Stimulated activated CD4-positive, alpha-beta T cell treated with anti-CD3 and anti-CD28 coated beads, TNF-alpha, amount 100 ng/mL, for 48 hours (primary cell): ENCODE measurements at regions not wholly inside any gene's neighbourhood (a gene's known extent, or its start where the extent isn't known, plus 50 kb on each side); places are given as distances from the start of the nearest gene placed in this dataset.
"Not testable (repeated sequence)": the region's sequence is repeated elsewhere in the genome, so short reads cannot be mapped to it uniquely, and the experiment has no call there.

Experiments used
- DNase-seq, 3 donors: peaks; one replicate each; pipeline ENCODE4 v3.0.0-alpha.2; 2020; ENCODE audit warnings: low read depth in 3 of 3

DNA sequence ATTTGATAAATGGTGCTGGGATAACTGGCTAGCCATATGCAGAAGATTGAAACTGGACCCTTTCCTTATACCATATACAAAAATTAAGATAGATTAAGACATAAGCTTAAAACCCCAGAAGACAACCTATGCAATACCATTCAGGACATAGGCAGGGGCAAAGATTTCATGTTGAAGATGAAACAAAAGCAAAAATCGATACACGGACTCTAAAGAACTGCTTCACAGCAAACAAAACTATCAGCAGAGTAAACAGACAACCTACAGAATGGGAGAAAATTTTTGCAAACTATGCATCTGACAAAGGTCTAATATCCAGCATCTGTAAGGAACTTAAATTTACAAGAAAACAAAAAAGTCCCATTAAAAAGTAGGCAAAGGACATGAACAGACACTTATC is 255.9 kb downstream of the TINAG start:
- DNase-seq: not testable (repeated sequence)

DNA sequence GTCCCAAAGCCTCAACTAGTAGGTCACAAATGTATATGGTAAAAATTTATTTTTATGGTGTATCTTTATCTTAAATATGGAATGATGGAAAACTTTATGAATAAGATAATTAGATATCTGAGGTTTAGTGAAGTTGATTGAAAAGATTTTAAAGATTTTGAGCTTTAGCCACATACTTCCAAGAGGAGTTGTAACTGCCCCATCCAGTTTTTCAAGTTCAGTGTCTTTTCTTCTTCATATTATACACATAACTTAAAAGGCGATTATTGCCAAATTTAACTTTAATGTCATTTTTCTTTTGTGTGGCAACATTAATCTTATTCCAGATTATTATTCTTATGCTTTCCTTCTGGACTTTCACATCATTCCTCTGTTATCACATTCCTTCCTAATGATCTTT is 266.4 kb downstream of the TINAG start:
- no peak for DNase-seq

DNA sequence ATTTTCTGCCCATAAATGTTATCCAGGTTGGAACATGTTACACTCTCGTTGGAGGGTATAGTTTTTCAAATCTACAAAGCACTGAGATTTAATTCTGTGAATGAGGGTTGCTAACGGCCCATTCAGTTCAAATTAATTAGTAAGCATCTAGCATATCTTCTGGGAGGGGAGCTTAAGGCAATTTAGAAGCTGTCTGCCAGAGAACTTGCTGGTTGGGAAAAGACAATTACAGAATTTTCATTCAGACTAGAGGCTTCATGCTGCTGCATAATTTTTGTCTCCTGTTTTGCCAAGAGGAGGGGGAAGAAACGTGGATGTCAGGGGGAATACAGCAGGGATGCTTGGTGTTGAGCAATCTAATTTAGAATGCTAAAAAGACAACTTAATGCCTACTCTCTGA is 268.3 kb upstream of the FAM83B start:
- no peak for DNase-seq

DNA sequence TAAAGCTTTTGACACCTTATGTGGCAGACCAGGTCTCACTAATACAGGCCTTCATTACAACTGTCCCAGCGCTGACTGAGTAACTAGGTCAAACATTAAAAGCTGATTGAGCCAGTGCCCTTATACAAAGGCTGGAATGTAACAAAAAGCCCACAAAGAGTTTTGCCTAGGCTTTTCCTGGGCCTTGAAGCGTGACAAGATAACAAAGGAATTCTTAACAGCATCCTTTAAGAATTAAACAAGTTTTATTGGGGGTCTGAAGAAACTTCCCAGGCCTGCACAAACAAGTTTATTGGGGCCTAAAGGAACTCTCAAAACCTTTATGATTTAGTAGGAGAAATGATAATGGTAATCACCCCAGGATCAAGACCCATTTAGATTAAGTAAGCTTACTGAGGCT is 267.6 kb upstream of the FAM83B start:
- DNase-seq: no peak

DNA sequence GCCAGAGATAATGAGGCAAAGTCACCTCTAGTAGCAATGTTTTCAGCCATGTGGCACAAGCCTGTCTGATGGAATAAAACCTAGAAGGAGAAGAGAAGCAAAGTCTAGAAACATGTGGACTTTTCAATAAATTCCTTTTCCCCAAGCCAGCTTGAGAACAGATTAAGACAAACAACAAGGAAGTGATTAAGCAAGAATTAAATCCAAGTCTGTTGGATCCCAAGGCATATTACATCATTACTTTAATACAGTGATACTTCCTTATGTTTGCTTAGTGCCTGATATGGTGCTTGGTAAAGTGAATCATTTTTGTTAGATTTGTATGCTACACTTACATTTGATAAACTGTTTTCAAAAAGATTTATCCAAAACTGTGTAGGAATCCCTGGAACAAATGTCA is 260.3 kb upstream of the FAM83B start:
- no peak for DNase-seq

DNA sequence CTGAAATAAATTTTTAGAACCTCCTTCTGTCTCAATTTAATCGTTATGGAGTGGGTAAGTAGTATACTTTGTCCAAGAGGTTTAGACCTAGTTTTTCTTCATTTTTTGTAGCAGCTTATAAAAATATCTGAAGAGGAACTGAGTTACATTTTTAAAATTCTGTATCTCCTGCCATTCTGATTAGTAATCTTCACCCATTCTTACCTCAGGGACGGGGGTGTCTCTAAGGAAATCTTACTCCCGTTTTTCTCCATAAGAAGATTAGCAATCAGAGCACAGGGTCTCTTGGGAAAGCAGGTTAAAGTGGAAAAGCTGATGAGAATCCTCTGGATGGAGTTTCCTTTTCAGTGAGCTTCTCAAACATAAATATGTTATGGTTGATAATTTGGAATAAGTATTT is 259.3 kb upstream of the FAM83B start:
- no peak for DNase-seq

DNA sequence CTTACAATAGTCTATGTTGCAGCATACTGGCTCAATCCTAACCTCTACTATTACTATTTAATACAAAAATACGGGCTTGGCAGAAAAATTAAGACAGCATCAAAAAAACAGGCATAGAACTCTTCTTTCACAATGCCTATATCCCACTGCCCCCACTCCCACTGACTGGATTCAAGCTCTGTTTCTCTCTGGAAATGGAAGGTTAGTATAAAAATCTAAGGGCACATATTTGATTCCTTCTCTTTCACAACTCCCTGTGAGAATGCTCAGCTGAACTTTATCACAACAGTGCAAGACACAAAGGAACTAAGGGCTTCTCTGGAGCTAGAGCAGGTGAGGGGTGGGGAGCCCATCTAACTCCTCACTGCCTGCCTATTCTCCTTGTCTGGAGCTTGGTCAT is 258.4 kb upstream of the FAM83B start:
- DNase-seq: no peak

DNA sequence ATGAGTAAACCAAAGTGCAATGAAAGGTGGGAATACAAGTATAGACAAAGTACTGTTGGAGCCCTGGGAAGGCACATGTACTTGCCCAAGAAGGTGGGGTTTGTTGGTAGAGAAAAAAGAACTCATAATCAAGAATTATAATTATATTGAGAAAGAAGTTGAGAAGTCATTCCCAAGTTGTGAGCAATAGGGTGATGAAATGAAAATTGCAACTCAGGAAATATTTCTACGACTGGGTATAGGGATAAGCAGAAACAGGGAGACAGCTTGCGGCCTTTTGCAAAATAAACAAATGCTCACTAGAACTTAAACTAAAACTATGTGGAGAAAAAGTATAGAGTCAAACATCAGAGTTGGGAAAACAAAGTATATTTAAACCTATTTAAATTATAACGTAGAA is 250.7 kb upstream of the FAM83B start:
- DNase-seq: no peak

DNA sequence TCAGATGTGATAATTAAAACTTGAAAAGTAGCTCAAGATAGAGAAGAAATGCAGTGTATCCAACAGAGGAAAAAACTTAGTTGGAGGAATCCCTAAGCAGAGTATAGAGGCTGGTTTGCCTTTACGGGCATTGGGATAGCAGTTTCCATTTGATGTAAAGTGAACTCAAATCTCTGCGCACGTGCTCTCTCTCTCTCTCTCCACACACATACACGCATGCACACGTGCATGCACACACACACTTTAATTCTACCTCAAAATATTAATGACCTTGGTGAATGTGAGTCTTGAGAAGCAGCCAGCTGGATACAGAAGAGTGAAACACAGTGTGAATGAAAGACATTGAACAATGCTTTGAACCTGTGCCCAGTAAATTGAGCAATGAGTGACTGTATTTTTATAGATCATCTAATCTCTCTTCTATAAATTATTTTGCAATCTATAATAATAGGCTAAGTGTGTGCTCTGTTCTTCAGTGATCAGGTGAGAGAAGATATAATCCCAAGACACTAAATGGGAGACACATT is 247.7 kb upstream of the FAM83B start:
- DNase-seq: no peak

DNA sequence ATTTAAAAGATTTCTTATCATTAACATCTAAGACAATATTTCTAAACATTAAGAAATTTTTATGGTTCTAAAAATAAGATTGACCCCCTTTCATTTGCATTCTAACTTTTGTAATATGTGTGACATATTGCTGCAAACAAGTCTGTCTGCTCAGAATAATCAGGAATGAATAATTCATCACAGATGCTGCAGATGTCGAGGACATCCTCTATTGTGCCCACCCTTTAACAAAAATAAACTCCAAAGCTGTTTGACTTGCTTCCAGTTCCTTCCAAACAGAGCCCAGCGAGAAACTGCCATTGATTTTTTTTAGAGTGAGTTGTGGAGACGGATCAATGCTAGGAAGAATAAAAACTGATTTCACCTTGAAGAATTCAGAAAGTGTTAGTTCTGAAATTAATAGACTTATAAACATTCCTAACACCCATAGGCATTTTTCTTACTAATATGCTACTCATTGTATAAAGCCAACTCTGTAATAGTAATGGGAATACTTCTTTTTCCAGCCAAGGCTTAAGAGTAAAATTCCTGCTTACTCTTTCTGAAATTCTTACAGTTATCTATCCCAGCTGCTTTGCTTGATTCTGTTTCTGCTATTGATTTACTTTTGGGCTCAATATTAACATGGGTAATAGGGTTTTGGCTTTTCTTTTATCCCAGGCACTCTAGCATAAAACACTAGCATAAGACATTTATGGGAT is 244.8 kb upstream of the FAM83B start:
- DNase-seq: no peak

DNA sequence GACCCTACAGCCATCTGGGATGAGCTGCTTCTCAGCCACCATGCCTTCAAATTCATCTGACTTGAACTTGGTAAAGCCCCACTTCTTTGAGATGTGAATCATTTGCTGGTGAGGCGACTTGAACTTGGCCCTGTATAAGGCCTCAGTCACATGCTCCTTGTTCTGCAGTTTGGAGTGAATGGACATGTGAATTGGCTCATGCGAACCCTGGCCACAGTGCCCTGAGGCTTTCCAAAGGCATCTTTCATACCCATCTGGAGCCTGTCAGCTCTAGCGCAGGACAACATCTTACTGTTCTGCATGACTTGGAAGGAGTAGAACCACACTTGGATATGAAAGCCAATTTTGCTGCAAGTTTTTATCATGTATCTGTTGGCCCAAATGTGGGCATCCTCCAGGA is 244.0 kb upstream of the FAM83B start:
- DNase-seq: no peak

DNA sequence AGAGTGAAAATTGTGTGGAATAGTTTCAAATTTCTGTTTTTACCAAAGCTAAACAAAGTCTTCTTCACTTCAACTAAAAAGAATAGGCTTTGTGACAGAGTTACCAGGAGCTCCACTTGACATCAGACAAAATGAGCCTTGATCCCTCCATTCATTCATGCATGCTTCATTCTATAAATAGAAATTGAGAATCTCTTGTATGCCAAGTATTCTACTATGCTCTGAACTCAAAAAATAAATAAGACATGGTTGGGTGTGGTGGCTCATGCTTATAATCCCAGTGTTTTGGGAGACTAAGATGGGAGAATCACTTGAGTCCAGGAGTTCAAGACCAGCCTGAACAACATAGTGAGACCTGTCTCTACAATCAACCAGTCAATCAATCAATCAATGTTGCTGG is 236.6 kb upstream of the FAM83B start:
- DNase-seq: no peak

DNA sequence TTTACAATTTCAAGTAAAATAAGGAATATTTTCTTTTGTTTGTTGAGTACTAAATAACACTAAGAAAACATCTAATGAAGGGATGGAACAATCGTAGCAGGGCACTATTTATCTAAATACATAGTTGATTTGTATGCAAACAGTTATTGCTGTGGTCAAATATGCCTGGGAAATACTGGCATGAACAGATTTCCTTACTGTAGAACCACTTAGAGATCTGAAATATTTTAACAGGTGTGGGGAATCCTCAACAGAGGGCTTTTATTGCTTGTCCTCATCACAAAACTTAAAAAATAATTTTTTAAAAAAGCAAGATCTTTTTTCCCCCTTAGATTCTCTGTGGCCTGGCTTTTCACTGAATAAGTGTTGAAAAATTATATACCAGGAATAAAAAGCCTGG is 233.0 kb upstream of the FAM83B start:
- no peak for DNase-seq

DNA sequence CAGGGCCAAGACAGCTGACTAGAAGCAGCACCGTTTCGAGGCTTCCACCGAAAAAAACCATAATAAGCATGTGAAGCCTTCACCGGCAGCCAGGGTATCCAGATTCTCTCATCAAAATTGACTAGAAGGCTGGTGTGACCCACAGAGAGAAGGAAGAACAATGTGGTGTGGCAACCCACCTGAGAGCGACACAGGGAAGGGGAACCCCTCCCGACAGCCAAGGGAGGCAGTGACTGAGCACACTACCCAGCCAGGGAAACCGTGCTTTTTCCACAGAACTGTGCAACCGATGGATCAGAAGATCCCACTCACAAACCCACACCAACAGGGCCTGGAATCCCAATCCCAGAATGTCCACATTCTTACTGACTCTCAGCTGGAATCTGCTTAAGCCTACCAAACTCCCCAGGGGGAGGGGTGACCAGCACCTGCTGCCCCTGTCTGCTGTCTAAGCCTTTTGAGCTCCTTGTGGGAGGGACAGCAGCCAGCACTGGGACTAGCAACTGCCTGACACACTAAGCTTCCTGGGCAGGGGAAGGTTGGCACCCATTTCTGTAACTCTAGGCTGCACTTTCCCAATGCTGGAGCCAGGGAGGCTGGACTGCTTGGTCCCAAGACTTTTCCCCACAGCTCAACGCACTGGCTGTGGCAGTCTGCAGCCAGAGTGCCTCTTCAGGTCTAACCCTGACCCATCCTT is 231.9 kb upstream of the FAM83B start:
- no peak for DNase-seq

DNA sequence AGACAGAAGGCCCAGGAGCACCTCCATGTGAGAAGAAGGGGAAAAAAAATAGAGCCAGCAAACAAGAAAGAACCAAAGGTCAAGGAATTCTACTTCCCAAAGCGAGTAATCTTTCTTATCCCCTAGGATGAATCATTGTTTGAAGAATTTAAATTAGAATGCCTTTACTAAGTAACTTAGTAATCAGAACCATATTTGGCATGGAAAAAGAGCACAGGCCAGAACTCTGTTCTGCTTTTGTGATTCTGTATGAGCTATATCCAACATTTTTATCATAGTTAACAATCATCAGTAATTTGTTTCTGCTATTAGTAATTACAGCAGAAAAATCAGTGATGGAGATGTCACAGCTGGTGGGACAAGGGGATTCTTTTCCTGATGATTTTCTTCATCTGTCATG is 228.8 kb upstream of the FAM83B start:
- DNase-seq: no peak

DNA sequence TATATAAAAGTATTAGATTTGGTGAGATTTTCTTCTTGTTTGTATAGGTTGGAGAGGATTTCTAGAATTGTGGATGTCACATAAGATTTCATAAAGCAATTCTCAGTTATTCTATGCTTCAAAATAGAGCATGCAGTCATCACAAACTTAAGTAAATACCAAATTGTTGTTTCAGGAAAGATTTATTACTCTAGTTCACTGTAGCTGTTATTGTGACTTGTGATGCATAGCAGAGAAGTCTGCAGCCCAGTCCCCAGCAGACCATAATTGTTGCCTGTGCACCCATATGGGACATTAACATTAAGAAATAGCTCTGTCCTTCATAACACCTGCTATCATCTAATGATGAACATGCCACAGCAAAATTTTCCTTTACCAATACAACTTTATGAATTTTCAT is 228.0 kb upstream of the FAM83B start:
- no peak for DNase-seq

DNA sequence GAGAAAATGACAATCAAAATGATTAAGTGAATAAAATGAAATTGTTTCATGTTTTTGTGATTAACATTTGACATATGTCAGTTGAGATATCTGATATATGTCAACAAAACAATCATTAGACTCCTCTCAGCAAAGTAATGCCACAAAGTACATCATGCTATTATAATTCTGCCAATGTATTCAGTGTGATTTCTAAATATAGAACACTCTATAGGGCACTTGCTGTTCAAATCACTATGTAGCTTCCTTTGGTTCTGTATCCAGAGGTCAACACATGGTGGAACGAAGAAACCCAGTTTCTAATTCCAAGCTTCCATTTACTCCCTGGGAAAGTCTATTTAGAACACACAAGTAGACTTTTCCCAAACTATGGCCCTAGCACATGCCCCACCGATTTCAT is 227.5 kb upstream of the FAM83B start:
- DNase-seq: no peak

DNA sequence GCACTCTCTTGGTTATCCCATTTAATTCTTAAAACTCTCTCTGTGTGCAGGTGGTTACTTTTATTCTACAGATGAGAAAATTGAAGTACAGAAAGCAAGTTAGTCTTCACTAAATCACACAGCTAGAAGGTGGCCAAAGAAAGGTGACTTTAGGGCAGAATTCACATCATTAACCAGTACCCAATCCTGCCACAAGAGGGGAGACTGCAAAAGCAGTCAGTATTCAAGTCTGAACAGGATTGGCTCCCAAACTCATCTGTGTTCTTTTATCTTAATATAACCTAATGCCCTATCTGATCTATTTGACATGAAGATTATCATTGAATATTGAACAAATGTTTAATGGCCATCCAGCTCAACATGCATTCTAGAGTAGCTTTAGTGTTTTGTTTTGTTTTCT is 225.3 kb upstream of the FAM83B start:
- peak in 1 of 3 donors; percentile 0 for DNase-seq

DNA sequence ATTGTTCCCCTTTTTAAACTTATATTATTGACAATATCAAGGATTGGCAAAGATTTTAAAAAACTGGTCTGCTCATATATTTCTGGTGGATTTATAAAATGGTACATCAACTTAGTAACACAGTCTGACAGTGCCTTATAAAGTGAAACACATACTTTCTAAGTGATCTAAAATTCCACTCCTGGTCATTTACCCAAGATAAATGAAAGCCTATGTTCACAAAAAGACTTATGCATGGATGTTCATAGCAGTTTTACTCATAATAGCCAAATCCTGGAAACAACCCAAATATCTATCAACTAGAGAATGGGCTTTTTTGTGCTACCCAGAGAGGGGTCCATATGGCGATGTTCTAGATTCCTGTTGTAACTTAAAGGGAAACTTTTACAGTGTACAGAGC is 222.4 kb upstream of the FAM83B start:
- no peak for DNase-seq

DNA sequence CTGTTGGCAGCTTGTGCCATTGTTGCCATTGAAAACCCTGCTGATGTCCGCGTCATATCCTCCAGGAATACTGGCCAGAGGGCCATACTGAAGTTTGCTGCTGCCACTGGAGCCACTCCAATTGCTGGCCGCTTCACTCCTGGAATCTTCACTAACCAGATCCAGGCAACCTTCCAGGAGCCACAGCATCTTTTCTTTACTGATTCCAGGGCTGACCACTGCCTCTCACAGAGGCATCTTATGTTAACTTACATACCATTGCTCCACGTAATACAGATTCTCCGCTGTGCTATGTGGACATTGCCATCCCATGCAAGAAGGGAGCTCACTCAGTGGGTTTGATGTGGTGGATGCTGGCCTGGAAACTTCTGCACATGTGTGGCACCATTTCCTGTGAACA is 221.8 kb upstream of the FAM83B start:
- no peak for DNase-seq

DNA sequence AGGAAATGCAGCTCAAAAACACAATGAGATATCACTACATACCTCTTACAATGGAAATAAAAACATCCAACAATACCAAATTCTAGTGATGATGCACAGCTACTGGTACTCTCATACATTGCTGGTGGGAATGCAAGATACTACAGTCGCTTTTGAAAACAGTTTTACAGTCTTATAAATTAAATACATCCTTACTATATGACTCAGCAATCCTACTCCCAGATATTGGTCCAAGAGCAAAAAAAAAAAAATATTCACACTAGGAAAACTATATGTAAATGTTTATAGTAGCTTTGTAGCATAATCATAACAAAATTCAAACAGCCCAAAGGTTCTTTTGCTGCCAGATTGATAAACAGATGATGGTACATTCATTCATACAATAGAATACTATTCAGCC is 217.4 kb upstream of the FAM83B start:
- no peak for DNase-seq

DNA sequence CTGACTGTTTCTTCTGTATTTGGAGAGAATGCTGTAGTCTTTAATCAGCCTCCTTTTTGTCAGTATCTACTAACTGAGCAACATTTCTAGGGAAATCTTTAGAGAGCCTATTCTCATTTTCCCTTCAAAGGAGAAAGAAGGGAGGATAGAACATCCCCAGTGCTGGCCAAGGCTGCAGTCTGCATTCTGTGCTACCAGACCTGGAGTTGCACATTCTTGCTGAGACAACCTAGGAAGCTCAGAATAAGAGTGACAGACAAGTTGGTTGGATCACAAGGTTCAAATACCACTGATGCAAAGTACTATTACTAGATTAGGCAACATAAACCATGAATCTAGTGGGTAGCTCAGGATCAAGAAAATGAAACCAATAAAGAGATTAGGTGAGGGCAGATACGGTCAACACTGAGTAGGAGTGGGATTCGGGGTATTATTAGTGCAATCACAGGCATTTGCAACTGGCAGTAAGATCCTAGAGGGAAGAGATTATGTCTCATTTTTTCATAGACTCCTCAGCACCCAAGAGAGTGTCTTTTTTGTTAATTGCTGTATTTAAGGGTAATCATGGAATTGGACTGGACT is 213.5 kb upstream of the FAM83B start:
- no peak for DNase-seq

DNA sequence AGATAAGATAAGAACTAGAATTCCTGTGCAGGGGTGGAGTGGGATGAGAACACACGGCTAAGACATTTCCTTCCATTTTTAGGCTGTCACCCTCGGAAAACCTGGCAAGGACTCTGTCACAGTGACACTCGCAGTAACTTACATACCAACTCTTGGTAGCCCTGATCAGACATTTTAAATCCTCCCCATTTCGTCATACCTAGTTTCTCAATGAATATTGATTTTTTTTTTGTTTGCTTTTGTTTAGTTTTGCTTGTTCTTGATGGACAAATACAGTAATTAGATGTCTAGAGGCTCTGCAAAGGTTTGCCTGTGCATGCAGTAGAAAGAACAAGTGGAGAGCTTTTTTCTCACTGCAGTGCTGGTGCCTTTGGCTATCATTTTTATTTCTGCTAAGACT is 213.0 kb upstream of the FAM83B start:
- DNase-seq: no peak
